IMR-90 (cell line): ENCODE measurements at regions not wholly inside any gene's neighbourhood (a gene's known extent, or its start where the extent isn't known, plus 50 kb on each side); places are given as distances from the start of the nearest gene placed in this dataset.

Experiments used
- ATAC-seq: fragments of 200-7000 bp; cut with Tn5 transposase; 2 replicates; pipeline ENCODE4 v1.9.1; 2020; ENCODE audit warnings: low read depth, mild to moderate bottlenecking, moderate library complexity
- BruUV-seq: library from RNA; stranded (reverse); fragments of 400-500 nt; replicated peaks from 2 replicates; lab custom pipeline; 2021; lab: Mats Ljungman, UMichigan
- CTCF ChIA-PET: fragments of 300-600 bp; formaldehyde crosslinking; extraction: SDS; loops from one replicate; lab custom pipeline; 2021; ENCODE audit warnings: antibody characterized with exemption; lab: Yijun Ruan, JAX
- POLR2A ChIA-PET: fragments of 300-600 bp; sonication (Branson Sonifier 250); formaldehyde crosslinking; loops from one replicate; lab custom pipeline; 2022; ENCODE audit warnings: antibody characterized with exemption; ENCODE audit not compliant: unreplicated experiment; lab: Charles Lee
- DNase-seq: peaks from one replicate; pipeline ENCODE4 v3.0.0; 2013
- H2AFZ ChIP-seq: replicated peaks from 2 replicates; pipeline ENCODE3; 2013; ENCODE audit warnings: low read length, mild to moderate bottlenecking; ENCODE audit not compliant: poor library complexity
- H2AK5ac ChIP-seq: 2 replicates; pipeline ENCODE4 v1.6.1; 2013; ENCODE audit warnings: low read depth, low read length, inconsistent platforms
- H2AK9ac ChIP-seq: replicated peaks from 2 replicates; pipeline ENCODE3; 2013; ENCODE audit warnings: mild to moderate bottlenecking, low read depth, low read length, moderate library complexity; ENCODE audit not compliant: poor library complexity
- H2BK120ac ChIP-seq: 2 replicates; pipeline ENCODE4 v1.6.1; 2013; ENCODE audit warnings: low read depth, low read length, inconsistent platforms
- H2BK15ac ChIP-seq: 3 replicates; pipeline ENCODE4 v1.6.1; 2013; ENCODE audit warnings: low read depth, low read length, inconsistent platforms
- H2BK20ac ChIP-seq: 2 replicates; pipeline ENCODE4 v1.6.1; 2013; ENCODE audit warnings: low read depth, mild to moderate bottlenecking, inconsistent platforms, low read length, moderate library complexity
- H2BK5ac ChIP-seq: 2 replicates; pipeline ENCODE4 v1.6.1; 2013; ENCODE audit warnings: mild to moderate bottlenecking, low read depth, low read length, inconsistent platforms; ENCODE audit not compliant: poor library complexity, severe bottlenecking
- H3K14ac ChIP-seq: replicated peaks from 2 replicates; pipeline ENCODE4 v1.6.1; 2013; ENCODE audit warnings: low read depth, low read length, inconsistent platforms
- H3K18ac ChIP-seq: 2 replicates; pipeline ENCODE4 v1.6.1; 2013; ENCODE audit warnings: low read depth, low read length, control low read depth
- H3K23ac ChIP-seq: 2 replicates; pipeline ENCODE4 v1.6.1; 2013; ENCODE audit warnings: low read depth, low read length, inconsistent platforms
- H3K27ac ChIP-seq: 2 replicates; pipeline ENCODE4 v1.5.1; 2013; ENCODE audit warnings: mild to moderate bottlenecking, control low read depth, low read length; ENCODE audit not compliant: insufficient read depth
- H3K27me3 ChIP-seq: 2 replicates; pipeline ENCODE4 v1.6.1; 2013; ENCODE audit warnings: low read length; ENCODE audit not compliant: control insufficient read depth, insufficient read depth
- H3K36me3 ChIP-seq: 2 replicates; pipeline ENCODE4 v1.6.1; 2013; ENCODE audit warnings: low read length, mixed read lengths; ENCODE audit not compliant: control insufficient read depth, insufficient read depth
- H3K4ac ChIP-seq: 2 replicates; pipeline ENCODE4 v1.6.1; 2013; ENCODE audit warnings: low read depth, low read length, inconsistent platforms
- H3K4me1 ChIP-seq: 2 replicates; pipeline ENCODE4 v1.6.1; 2013; ENCODE audit warnings: low read length, mixed read lengths; ENCODE audit not compliant: control insufficient read depth, insufficient read depth
- H3K4me2 ChIP-seq: 2 replicates; pipeline ENCODE4 v1.6.1; 2013; ENCODE audit warnings: low read depth, mild to moderate bottlenecking, control low read depth, low read length, moderate library complexity
- H3K4me3 ChIP-seq: 2 replicates; pipeline ENCODE4 v1.5.1; 2013; ENCODE audit warnings: low read depth, mild to moderate bottlenecking, control low read depth, low read length, moderate library complexity; ENCODE audit not compliant: insufficient read depth
- H3K56ac ChIP-seq: 2 replicates; pipeline ENCODE4 v1.6.1; 2013; ENCODE audit warnings: low read length, inconsistent platforms; ENCODE audit not compliant: insufficient read depth; ENCODE audit errors: extremely low read depth
- H3K79me1 ChIP-seq, 2 experiments: 2 replicates each; pipeline ENCODE4 v1.6.1; 2013; ENCODE audit warnings: low read length in 2 of 2, inconsistent platforms in 1 of 2, low read depth in 1 of 2
- H3K9ac ChIP-seq: 2 replicates; pipeline ENCODE4 v1.6.1; 2013; ENCODE audit warnings: low read depth, low read length, control low read depth
- H3K9me1 ChIP-seq: 2 replicates; pipeline ENCODE4 v1.6.1; 2013; ENCODE audit warnings: low read length, inconsistent platforms; ENCODE audit not compliant: insufficient read depth
- H3K9me3 ChIP-seq: 2 replicates; pipeline ENCODE4 v1.6.1; 2013; ENCODE audit warnings: low read length; ENCODE audit not compliant: control insufficient read depth, insufficient read depth
- H4K20me1 ChIP-seq: 2 replicates; pipeline ENCODE4 v1.6.1; 2013; ENCODE audit warnings: low read length, inconsistent platforms; ENCODE audit not compliant: insufficient read depth
- H4K5ac ChIP-seq: 2 replicates; pipeline ENCODE4 v1.6.1; 2013; ENCODE audit warnings: mild to moderate bottlenecking, low read depth, low read length, control low read depth
- H4K8ac ChIP-seq, 2 experiments: 2 replicates each; pipeline ENCODE4 v1.6.1; 2013; ENCODE audit warnings: low read depth in 2 of 2, low read length in 2 of 2, control low read depth in 1 of 2, inconsistent platforms in 1 of 2
- H4K91ac ChIP-seq: 2 replicates; pipeline ENCODE4 v1.6.1; 2013; ENCODE audit warnings: low read depth, low read length, inconsistent platforms; ENCODE audit not compliant: insufficient read depth
- BHLHE40 ChIP-seq: fragments of 150-350 bp; IDR thresholded peaks from 2 replicates; pipeline ENCODE4 v1.6.1; 2016; ENCODE audit warnings: mild to moderate bottlenecking, low read depth, low read length
- CEBPB ChIP-seq: IDR thresholded peaks from 2 replicates; pipeline ENCODE4 v1.6.1; 2012; ENCODE audit warnings: low read depth, low read length, improper control_type of control experiment
- CHD1 ChIP-seq: IDR thresholded peaks from 2 replicates; pipeline ENCODE4 v1.6.1; 2012; ENCODE audit warnings: low read depth, low read length, improper control_type of control experiment
- CTCF ChIP-seq: conservative IDR thresholded peaks from 2 replicates; pipeline ENCODE4 v1.5.1; 2012; ENCODE audit warnings: mild to moderate bottlenecking, low read depth, low read length, improper control_type of control experiment
- ELK1 ChIP-seq: fragments of 150-350 bp; IDR thresholded peaks from 2 replicates; pipeline ENCODE4 v1.6.1; 2016; ENCODE audit warnings: low read depth, mild to moderate bottlenecking, low read length, moderate library complexity, borderline replicate concordance
- MAFK ChIP-seq: IDR thresholded peaks from 2 replicates; pipeline ENCODE4 v1.6.1; 2012; ENCODE audit warnings: low read depth, low read length, improper control_type of control experiment
- MAZ ChIP-seq: IDR thresholded peaks from 2 replicates; pipeline ENCODE4 v1.6.1; 2012; ENCODE audit warnings: low read depth, mild to moderate bottlenecking, low read length, improper control_type of control experiment, moderate library complexity, borderline replicate concordance
- MXI1 ChIP-seq: IDR thresholded peaks from 2 replicates; pipeline ENCODE4 v1.6.1; 2012; ENCODE audit warnings: low read depth, mild to moderate bottlenecking, low read length, moderate library complexity, borderline replicate concordance
- NFE2L2 ChIP-seq: fragments of 150-350 bp; IDR thresholded peaks from 2 replicates; pipeline ENCODE4 v1.6.1; 2016; ENCODE audit warnings: low read depth, mild to moderate bottlenecking, low read length
- POLR2A ChIP-seq: IDR thresholded peaks from 2 replicates; pipeline ENCODE4 v1.6.1; 2012; ENCODE audit warnings: mild to moderate bottlenecking, low read depth, low read length
- RAD21 ChIP-seq: IDR thresholded peaks from 2 replicates; pipeline ENCODE4 v1.6.1; 2012; ENCODE audit warnings: low read length, improper control_type of control experiment
- RCOR1 ChIP-seq: IDR thresholded peaks from 2 replicates; pipeline ENCODE4 v1.6.1; 2012; ENCODE audit warnings: mild to moderate bottlenecking, low read length, improper control_type of control experiment; ENCODE audit not compliant: insufficient replicate concordance
- RFX5 ChIP-seq: IDR thresholded peaks from 2 replicates; pipeline ENCODE4 v1.8.0; 2012; ENCODE audit warnings: low read depth, mild to moderate bottlenecking, low read length, moderate library complexity
- SMC3 ChIP-seq: fragments of 150-350 bp; IDR thresholded peaks from 2 replicates; pipeline ENCODE4 v1.6.1; 2016; ENCODE audit warnings: low read depth, mild to moderate bottlenecking, antibody characterized with exemption, low read length, moderate library complexity
- USF2 ChIP-seq: fragments of 150-350 bp; IDR thresholded peaks from 2 replicates; pipeline ENCODE4 v1.6.1; 2017; ENCODE audit warnings: mild to moderate bottlenecking, antibody characterized with exemption, low read length, low read depth
- WGBS, 2 experiments: methylation state at CpG; one replicate each; pipeline versions ENCODE4 v1.1.5 to v1.1.7; 2013; ENCODE audit warnings: missing lambda C conversion rate in 2 of 2; ENCODE audit not compliant: insufficient read length in 1 of 2; ENCODE audit errors: extremely low coverage in 2 of 2; 5-methylcytosine and 5-hydroxymethylcytosine counted together
- dilution Hi-C: fragments of 300-500 bp; cut with HindIII; formaldehyde crosslinking; loops from one replicate; pipeline ENCODE4 v1.14.3; 2018; ENCODE audit warnings: low sequenced_read_pairs; ENCODE audit not compliant: unreplicated experiment
- in situ Hi-C: fragments of 300-500 bp; cut with MboI; formaldehyde crosslinking; loops from 3 replicates; pipeline ENCODE4 v1.14.3; 2019; ENCODE audit warnings: low sequenced_read_pairs, inconsistent platforms, mixed read lengths
- intact Hi-C: fragments of 100-400 bp; cut with micrococcal nuclease; formaldehyde crosslinking; loops from 2 replicates; pipeline ENCODE4 v1.10.0; 2022

DNA sequence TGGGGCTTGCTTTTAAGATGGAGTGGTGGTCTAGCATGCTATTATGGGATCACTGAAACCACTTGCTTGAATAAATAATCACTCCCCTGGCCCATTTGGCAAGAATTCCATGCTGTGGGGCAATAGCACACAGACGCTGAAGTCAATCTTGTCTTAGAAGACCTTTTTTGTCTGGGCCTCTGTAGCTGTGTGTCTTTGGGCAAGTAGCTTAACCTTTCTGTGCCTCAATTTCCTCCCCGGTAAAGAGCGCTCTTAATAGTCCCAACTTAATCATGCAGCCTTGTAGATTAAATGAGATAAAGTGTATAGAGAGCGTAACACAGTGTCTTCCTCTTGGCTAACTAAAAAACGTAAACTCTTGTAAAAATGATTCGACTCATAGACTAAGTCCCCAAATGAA is 125.4 kb upstream of the IGSF21 start:
- Histone ChIP-seq H3K9me3 (no peaks in the 10 kb centered on the region; the same call in 1 of the 2 replicates), H2AFZ (no peak overlapping the region), H4K5ac (no peak overlapping the region), H2BK5ac (no peak overlapping the region), H3K4me1 (no peaks in the 10 kb centered on the region), H3K36me3 (no peaks in the 10 kb centered on the region), H2BK120ac (no peak overlapping the region), H4K91ac (no peak overlapping the region), H3K9me1 (no peaks in the 10 kb centered on the region), H3K4me2 (no peak overlapping the region), H2AK5ac (no peak overlapping the region), H3K79me1 (no peaks in the 10 kb centered on the region), H3K23ac (no peak overlapping the region), H3K4me3 (no peak overlapping the region), H3K18ac (no peak overlapping the region), H3K56ac (no peak overlapping the region), H3K14ac (no peak overlapping the region), H3K27ac (no peak overlapping the region), H3K27me3 (no peaks in the 10 kb centered on the region), H4K8ac (no peak overlapping the region), H2AK9ac (no peak overlapping the region), H2BK20ac (no peak overlapping the region), H3K9ac (no peak overlapping the region), H3K4ac (no peak overlapping the region), H2BK15ac (no peak overlapping the region), H4K20me1 (no peaks in the 10 kb centered on the region)
- POLR2A ChIA-PET = no interaction called here
- dilution Hi-C loops = no loop called here
- intact Hi-C loops = no loop called here
- BruUV-seq = no TSS peak
- in situ Hi-C loops = no loop called here
- DNase-seq (no peak), ATAC-seq (no peak)
- no CpG with 5 or more reads among the region's 6 CpGs for WGBS, 2 experiments
- TF ChIP-seq NFE2L2 (no peak), BHLHE40 (no peak), RCOR1 (no peak), RFX5 (no peak), POLR2A (no peak), MAZ (no peak), ELK1 (no peak), CEBPB (no peak), USF2 (no peak), CTCF (no peak), MAFK (no peak), CHD1 (no peak), RAD21 (no peak), SMC3 (no peak), MXI1 (no peak)
- CTCF ChIA-PET = no interaction called here
